Heart right ventricle (tissue), 16 donors: ENCODE measurements at regions not wholly inside any gene's neighbourhood (a gene's known extent, or its start where the extent isn't known, plus 50 kb on each side); places are given as distances from the start of the nearest gene placed in this dataset.

Experiments
- ATAC-seq, 8 donors: fragments of 200-7000 bp; cut with Tn5 transposase; one replicate each; pipeline ENCODE4 v1.9.1; 2020; ENCODE audit warnings: mild to moderate bottlenecking in 8 of 8, moderate library complexity in 8 of 8, moderate number of reproducible peaks in 1 of 8
- DNase-seq, 2 donors: peaks; one replicate each; pipeline ENCODE4 v3.0.0-alpha.2; 2020
- H3K27ac ChIP-seq, 10 donors: fragments of 200-600 bp; sonication (generic) in 2 of 10; one replicate each; pipeline versions ENCODE4 v1.5.0 to v1.8.0; 2020 to 2022; ENCODE audit warnings: mild to moderate bottlenecking in 3 of 10
- H3K27me3 ChIP-seq, 7 donors: fragments of 200-600 bp; one replicate each; pipeline ENCODE4 v1.8.0; 2021 to 2022; ENCODE audit warnings: mild to moderate bottlenecking in 2 of 7
- H3K36me3 ChIP-seq, 9 donors: fragments of 200-600 bp; sonication (generic) in 1 of 9; one replicate each; pipeline versions ENCODE4 v1.5.0 to v1.8.0; 2020 to 2022; ENCODE audit warnings: mild to moderate bottlenecking in 2 of 9
- H3K4me1 ChIP-seq, 9 donors: fragments of 200-600 bp; sonication (generic) in 1 of 9; one replicate each; pipeline versions ENCODE4 v1.5.0 to v1.8.0; 2020 to 2022; ENCODE audit warnings: mild to moderate bottlenecking in 4 of 9
- H3K4me3 ChIP-seq, 10 donors: fragments of 200-600 bp; sonication (generic) in 2 of 10; one replicate each; pipeline versions ENCODE4 v1.5.0 to v1.8.0; 2020 to 2022; ENCODE audit warnings: mild to moderate bottlenecking in 7 of 10, moderate library complexity in 2 of 10
- H3K9me3 ChIP-seq, 11 donors: fragments of 200-600 bp in 10 of 11; sonication (generic) in 2 of 11; one replicate each; pipeline versions ENCODE4 v1.5.0 to v1.8.0; 2013 to 2022; ENCODE audit warnings: mild to moderate bottlenecking in 2 of 11, control low read depth in 1 of 11, moderate library complexity in 1 of 11
- CTCF ChIP-seq, 9 donors: fragments of 200-600 bp; sonication (generic) in 2 of 9; IDR thresholded peaks; one replicate each; pipeline versions ENCODE4 v1.5.0 to v1.8.0; 2021 to 2022; ENCODE audit warnings: antibody characterized with exemption in 9 of 9, mild to moderate bottlenecking in 5 of 9, moderate library complexity in 1 of 9
- WGBS, 2 donors: extraction: QIAGEN DNeasy Blood & Tissue Kit; methylation state at CpG; one replicate each; pipeline ENCODE4 v1.1.7; 2013; ENCODE audit warnings: inconsistent platforms in 1 of 2; 5-methylcytosine and 5-hydroxymethylcytosine counted together
- intact Hi-C, 10 donors: fragments of 100-400 bp; cut with DNase I; formaldehyde crosslinking; loops; one replicate each; pipeline versions ENCODE4 v1.11.1 to v1.14.2; 2022
- donor health status: Arrhythmogenic right ventricular cardiomyopathy.
- donor health status: ischemic (EF 13 %, LVEDD 7.1; RV severe dilation, severe dysfunction).
- donor health status: healthy with polysubstance abuse.
- donor health status: DM: no; HTN: yes; CAD: no.
- donor health status: DM: no; HTN: no; CAD: no.
- donor health status: ischemic (EF 25% LVEDD 6.9; RV normal size, moderate dysfunction).
- donor health status: ischemic (EF 25% LVEDD 5.7; RV mildly dilated, moderate dysfunction).
- donor health status: healthy.
- donor health status: DM: yes; HTN: yes; CAD: no.
- donor health status: Ischemic cardiomyopathy.
- donor health status: ischemic (EF 35%, LVEDD 5.7; RV mildly dilated, moderate dysfunction).
- donor health status: nonischemic (EF 11% LVEDD 7.7; RV severe dilation, severe dysfunction).
- donor health status: DM: yes; HTN: yes; CAD: no.
- donor health status: PGD.
- donor health status: ischemic (EF 29% LVEDD 5.4; RV normal size, mild dysfunction).
- donor health status: nonischemic (EF 23%, LVEDD 6.1; RV moderate dilation, normal function).

DNA sequence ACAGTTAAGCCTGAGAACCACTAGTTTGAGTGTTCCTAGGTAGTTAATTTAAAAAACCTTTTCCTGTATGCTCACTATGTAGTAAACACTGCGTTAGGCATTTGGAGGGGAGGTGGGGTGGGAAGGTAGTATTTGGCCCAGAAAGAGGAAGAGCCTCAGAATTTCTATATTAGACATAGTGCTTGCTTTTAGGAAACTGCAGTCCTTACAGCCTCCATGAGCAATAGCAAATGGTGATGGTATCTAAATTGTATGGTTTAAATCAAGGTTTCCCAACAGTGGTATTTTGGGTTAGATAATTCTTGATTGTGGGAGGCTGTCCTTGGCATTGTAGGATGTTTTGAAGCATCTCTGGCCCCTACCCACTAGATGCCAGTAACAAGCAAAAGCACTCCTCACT, 61.5 kb upstream of the RIPOR2 start:
- no peaks in the 10 kb centered on the region for H3K27me3 ChIP-seq
- no peak for TF ChIP-seq CTCF (IDR thresholded peaks at IDR 0.05)
- peaks cover 0 to 6% (median 0%) of the 10 kb centered on the region in 11 donors for H3K9me3 ChIP-seq
- H3K4me1 ChIP-seq: peaks cover 0 to 36% (median 0%) of the 10 kb centered on the region in 9 donors
- ATAC-seq (no peak), DNase-seq (no peak)
- WGBS, 2 donors: 87 to 88% methylated on average over 1 of the region's 1 CpG
- peak overlapping the region in 1 of 10 donors; percentile 42 for H3K27ac ChIP-seq
- intact Hi-C loops: loop anchor here in 3 of 10 donors (10.0 kb wide), 2 partner anchors 62 to 68 kb away; partner anchors contain the start of gene RIPOR2 (in 2 of the 3)
- no peaks in the 10 kb centered on the region for H3K36me3 ChIP-seq
- no peak overlapping the region for H3K4me3 ChIP-seq

DNA sequence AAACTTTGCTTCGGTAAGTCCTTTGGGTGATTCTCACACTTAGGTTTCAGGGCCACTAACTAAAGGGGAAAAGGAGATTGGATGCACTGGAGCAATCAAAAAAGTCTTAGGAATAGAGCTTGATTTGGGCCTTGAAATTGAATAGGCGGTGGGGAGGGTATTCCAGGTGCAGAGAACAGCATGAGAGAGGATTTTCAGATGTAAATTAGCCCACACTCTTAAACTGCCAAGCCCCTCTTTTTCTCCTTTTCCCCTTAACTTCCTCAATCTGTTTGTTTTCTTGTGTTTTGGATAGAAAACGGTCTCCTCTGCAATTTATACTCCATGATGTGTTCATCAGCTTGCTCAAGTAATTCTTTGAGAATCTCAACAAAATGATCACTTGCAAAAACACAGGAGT, 62.1 kb upstream of the RIPOR2 start:
- Histone ChIP-seq H3K9me3 (peaks cover 0 to 2% (median 0%) of the 10 kb centered on the region in 11 donors), H3K27me3 (no peaks in the 10 kb centered on the region), H3K36me3 (no peaks in the 10 kb centered on the region), H3K4me1 (peaks cover 0 to 41% (median 0%) of the 10 kb centered on the region in 9 donors), H3K27ac (no peak overlapping the region), H3K4me3 (no peak overlapping the region)
- ATAC-seq (no peak), DNase-seq (no peak)
- intact Hi-C loops: loop anchor here in 3 of 10 donors (10.0 kb wide), 2 partner anchors 63 to 67 kb away; partner anchors contain the start of gene RIPOR2 (in 2 of the 3)
- no peak for TF ChIP-seq CTCF (IDR thresholded peaks at IDR 0.05)
- 83 to 89% methylated on average over 3 of the region's 3 CpGs for WGBS, 2 donors

- no peak for ATAC-seq
- no peaks in the 10 kb centered on the region for H3K36me3 ChIP-seq
- no peak overlapping the region for H3K27ac ChIP-seq
- no peak for TF ChIP-seq CTCF (IDR thresholded peaks at IDR 0.05)
- H3K9me3 ChIP-seq: no peaks in the 10 kb centered on the region
- H3K4me1 ChIP-seq: peaks cover 0 to 66% (median 10%) of the 10 kb centered on the region in 9 donors
- WGBS, 2 donors: 57 to 60% methylated on average over 11 of the region's 11 CpGs
- intact Hi-C loops: no loop called here
- no peak for DNase-seq
- H3K27me3 ChIP-seq: peaks cover 0 to 4% (median 0%) of the 10 kb centered on the region in 7 donors
- no peak overlapping the region for H3K4me3 ChIP-seq
These were observed 66.7 kb upstream of the RIPOR2 start for GRCh38 chr6:25002326-25003091.

- Histone ChIP-seq H3K4me1 (peaks cover 0 to 69% (median 10%) of the 10 kb centered on the region in 9 donors), H3K27ac (no peak overlapping the region), H3K36me3 (no peaks in the 10 kb centered on the region), H3K9me3 (no peaks in the 10 kb centered on the region), H3K4me3 (no peak overlapping the region), H3K27me3 (peaks cover 0 to 4% (median 0%) of the 10 kb centered on the region in 7 donors)
- intact Hi-C loops: no loop called here
- 74 to 89% methylated on average over 2 of the region's 2 CpGs for WGBS, 2 donors
- DNase-seq (no peak), ATAC-seq (no peak)
- no peak for TF ChIP-seq CTCF (IDR thresholded peaks at IDR 0.05)
These were observed 68.6 kb upstream of the RIPOR2 start for GRCh38 chr6:25004357-25004756.
